GM06990 (cell line): ENCODE measurements at regions not wholly inside any gene's neighbourhood (a gene's known extent, or its start where the extent isn't known, plus 50 kb on each side); places are given as distances from the start of the nearest gene placed in this dataset.

Source experiments
- DNase-seq: peaks from one replicate; pipeline ENCODE4 v3.0.0-alpha.2; 2011; ENCODE audit not compliant: insufficient read length; ENCODE audit errors: extremely low read depth
- H3K27me3 ChIP-seq: replicated peaks from 2 replicates; pipeline ENCODE4 v1.6.0; 2011; ENCODE audit warnings: low read length; ENCODE audit not compliant: control insufficient read depth, insufficient read depth
- H3K36me3 ChIP-seq: 2 replicates; pipeline ENCODE4 v1.5.1; 2011; ENCODE audit warnings: low read length; ENCODE audit not compliant: control insufficient read depth, insufficient read depth
- H3K4me3 ChIP-seq: replicated peaks from 2 replicates; pipeline ENCODE4 v1.5.1; 2011; ENCODE audit warnings: low read depth, mild to moderate bottlenecking, control low read depth, low read length
- TF ChIP-seq, protein P1 (sequence below): IDR thresholded peaks from 2 replicates; pipeline ENCODE4 v1.5.1; 2011; ENCODE audit warnings: low read length, control low read depth, mild to moderate bottlenecking, inconsistent platforms; ENCODE audit not compliant: insufficient read depth, poor library complexity, severe bottlenecking

DNA sequence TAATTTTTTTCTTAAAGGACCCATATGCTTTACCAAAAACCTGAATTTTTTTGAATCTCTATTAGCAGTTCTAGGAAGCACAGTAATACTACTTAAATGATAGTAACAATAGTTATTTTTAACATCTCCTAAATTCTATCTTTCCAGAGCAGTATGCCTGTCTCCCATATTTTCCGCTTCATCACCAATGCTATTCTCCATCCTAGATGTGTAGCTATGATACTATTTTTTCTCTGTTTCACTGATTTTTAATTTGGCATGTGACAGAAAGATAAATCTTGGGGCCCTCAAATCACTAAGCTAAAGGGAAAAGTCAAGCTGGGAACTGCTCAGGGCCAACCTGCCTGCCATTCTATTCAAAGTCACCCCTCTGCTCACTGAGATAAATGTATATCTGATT is 102.3 kb upstream of the HMCN1 start:
- TF ChIP-seq, protein P1, sequence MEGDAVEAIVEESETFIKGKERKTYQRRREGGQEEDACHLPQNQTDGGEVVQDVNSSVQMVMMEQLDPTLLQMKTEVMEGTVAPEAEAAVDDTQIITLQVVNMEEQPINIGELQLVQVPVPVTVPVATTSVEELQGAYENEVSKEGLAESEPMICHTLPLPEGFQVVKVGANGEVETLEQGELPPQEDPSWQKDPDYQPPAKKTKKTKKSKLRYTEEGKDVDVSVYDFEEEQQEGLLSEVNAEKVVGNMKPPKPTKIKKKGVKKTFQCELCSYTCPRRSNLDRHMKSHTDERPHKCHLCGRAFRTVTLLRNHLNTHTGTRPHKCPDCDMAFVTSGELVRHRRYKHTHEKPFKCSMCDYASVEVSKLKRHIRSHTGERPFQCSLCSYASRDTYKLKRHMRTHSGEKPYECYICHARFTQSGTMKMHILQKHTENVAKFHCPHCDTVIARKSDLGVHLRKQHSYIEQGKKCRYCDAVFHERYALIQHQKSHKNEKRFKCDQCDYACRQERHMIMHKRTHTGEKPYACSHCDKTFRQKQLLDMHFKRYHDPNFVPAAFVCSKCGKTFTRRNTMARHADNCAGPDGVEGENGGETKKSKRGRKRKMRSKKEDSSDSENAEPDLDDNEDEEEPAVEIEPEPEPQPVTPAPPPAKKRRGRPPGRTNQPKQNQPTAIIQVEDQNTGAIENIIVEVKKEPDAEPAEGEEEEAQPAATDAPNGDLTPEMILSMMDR: no peak
- H3K4me3 ChIP-seq: no peak overlapping the region

GRCh38 chr1:185627761-185628501 is 106.3 kb upstream of the HMCN1 start:
- H3K27me3 ChIP-seq: no peaks in the 10 kb centered on the region
- TF ChIP-seq, protein P1: no peak
- no peak overlapping the region for H3K4me3 ChIP-seq
- DNase-seq: no peak
- no peaks in the 10 kb centered on the region for H3K36me3 ChIP-seq

More for the DNA sequence above, 102.3 kb upstream of the HMCN1 start:
- H3K27me3 ChIP-seq: no peaks in the 10 kb centered on the region
- no peaks in the 10 kb centered on the region for H3K36me3 ChIP-seq
- no peak for DNase-seq

DNA sequence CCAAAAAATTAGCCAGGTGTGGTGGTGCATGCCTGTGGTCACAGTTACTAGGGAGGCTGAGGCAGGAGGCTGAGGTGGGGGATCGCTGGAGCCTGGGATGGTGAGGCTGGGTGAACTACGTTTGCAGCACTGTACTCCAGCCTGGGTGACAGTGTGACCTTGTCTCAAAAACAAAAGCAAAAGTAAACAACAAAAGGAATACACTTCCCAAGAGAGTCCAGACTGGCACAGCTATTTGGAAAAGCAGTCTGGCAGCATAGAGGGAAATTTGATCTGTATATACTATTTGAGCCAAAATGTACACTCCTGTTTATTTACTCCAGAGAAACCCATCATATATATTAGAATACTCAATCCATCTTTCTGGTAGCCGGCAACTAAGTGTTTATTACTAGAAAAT is 107.0 kb upstream of the HMCN1 start:
- no peak overlapping the region for H3K4me3 ChIP-seq
- no peak for DNase-seq
- H3K36me3 ChIP-seq: no peaks in the 10 kb centered on the region
- no peaks in the 10 kb centered on the region for H3K27me3 ChIP-seq
- TF ChIP-seq, protein P1: no peak

DNA sequence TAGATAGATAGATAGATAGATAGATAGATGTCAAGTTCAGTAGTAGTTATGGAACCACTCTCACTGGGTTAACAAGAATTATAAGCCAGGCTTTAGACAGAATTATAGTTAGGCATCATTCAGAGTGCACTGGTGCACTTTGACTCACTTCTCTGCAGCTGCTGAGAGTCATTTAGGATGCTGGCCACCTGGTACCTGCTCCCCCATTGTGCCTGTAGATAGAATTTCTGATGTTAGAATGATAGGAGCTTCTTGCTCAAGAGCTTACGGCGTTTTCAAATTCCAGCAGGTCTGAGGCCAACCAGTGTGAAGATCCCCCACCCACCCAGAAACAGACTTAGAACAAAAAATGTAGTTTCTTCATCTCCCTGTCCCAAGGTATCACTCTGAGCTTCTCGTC is 107.8 kb upstream of the HMCN1 start:
- TF ChIP-seq, protein P1: no peak
- Histone ChIP-seq H3K4me3 (no peak overlapping the region), H3K36me3 (no peaks in the 10 kb centered on the region), H3K27me3 (no peaks in the 10 kb centered on the region)
- DNase-seq: no peak

GRCh38 chr1:185610954-185611353 is 123.2 kb upstream of the HMCN1 start:
- no peak for DNase-seq
- TF ChIP-seq, protein P1: no peak
- H3K4me3 ChIP-seq: no peak overlapping the region
- no peaks in the 10 kb centered on the region for H3K36me3 ChIP-seq
- no peaks in the 10 kb centered on the region for H3K27me3 ChIP-seq
